Fibroblast of the aortic adventitia (primary cell): ENCODE measurements at regions not wholly inside any gene's neighbourhood (a gene's known extent, or its start where the extent isn't known, plus 50 kb on each side); places are given as distances from the start of the nearest gene placed in this dataset.

Experiments used
- DNase-seq: peaks from one replicate; pipeline ENCODE4 v3.0.0-alpha.2; 2010; ENCODE audit warnings: low read depth
- H3K4me3 ChIP-seq: 2 replicates; pipeline ENCODE4 v1.5.1; 2011; ENCODE audit warnings: low read depth, mild to moderate bottlenecking, control low read depth, low read length, moderate library complexity
- TF ChIP-seq, protein P1 (sequence below): IDR thresholded peaks from 2 replicates; pipeline ENCODE4 v1.5.1; 2011; ENCODE audit warnings: mild to moderate bottlenecking, low read length, control low read depth, inconsistent platforms; ENCODE audit not compliant: insufficient read depth

DNA sequence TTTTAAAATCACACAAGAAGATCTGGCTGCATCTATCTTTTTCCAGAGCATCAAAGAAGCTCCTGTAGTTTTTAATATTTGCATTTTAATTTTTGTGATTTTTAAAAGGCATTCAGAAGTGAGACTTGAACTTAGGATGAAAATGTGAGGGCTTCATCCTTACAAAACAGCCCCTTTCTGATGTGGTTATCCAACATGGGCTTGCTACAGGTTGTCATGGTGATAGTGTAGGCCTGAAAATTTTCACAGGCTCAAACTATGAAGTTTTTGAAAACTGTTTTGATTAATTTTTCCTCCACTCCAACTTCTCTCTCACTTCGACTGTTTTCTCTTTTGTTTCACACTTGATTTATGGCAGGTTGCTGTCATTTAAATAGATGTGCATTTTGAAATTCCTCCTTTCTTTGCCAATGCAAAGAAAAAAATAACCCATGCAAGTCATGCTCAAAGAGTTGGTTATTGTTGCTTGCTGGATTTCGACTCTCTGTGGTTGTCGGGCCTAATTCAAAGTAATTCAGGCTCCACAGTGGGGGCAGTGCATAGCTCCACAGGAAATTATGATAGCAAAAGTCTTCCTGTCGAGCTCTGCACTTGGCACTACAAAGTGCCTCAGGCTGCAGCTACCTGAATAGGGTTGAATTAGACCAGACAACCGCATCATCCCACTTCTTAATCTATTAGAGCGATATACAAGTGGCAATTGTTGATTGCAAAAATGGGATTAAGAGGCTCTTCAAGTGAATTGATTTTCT is 201.0 kb upstream of the GPR101 start:
- no peak overlapping the region for H3K4me3 ChIP-seq
- TF ChIP-seq, protein P1, sequence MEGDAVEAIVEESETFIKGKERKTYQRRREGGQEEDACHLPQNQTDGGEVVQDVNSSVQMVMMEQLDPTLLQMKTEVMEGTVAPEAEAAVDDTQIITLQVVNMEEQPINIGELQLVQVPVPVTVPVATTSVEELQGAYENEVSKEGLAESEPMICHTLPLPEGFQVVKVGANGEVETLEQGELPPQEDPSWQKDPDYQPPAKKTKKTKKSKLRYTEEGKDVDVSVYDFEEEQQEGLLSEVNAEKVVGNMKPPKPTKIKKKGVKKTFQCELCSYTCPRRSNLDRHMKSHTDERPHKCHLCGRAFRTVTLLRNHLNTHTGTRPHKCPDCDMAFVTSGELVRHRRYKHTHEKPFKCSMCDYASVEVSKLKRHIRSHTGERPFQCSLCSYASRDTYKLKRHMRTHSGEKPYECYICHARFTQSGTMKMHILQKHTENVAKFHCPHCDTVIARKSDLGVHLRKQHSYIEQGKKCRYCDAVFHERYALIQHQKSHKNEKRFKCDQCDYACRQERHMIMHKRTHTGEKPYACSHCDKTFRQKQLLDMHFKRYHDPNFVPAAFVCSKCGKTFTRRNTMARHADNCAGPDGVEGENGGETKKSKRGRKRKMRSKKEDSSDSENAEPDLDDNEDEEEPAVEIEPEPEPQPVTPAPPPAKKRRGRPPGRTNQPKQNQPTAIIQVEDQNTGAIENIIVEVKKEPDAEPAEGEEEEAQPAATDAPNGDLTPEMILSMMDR = no peak
- DNase-seq = no peak

DNA sequence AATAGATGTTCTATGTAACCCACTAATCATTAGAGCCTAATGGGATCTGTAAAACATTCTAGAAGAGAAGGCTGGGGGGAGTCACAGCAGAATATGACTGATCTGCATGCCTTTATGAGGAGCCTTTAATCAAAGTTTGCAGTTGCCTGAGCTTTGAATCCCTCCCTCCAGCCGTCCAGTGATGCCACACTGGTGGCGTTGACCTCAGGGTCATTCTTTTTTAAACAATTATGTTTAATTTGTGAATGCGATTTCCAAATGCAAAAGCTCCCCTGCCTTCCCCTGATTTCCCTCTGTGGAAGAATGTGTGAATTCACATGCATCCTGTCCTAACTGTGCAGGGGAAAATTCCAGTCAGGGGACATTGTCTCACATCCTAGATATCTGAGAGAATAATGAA is 199.7 kb upstream of the GPR101 start:
- no peak overlapping the region for H3K4me3 ChIP-seq
- DNase-seq = no peak
- TF ChIP-seq, protein P1 = no peak

GRCh38 chrX:137227151-137227550 is 193.4 kb upstream of the GPR101 start:
- DNase-seq = no peak
- TF ChIP-seq, protein P1 = no peak
- no peak overlapping the region for H3K4me3 ChIP-seq

DNA sequence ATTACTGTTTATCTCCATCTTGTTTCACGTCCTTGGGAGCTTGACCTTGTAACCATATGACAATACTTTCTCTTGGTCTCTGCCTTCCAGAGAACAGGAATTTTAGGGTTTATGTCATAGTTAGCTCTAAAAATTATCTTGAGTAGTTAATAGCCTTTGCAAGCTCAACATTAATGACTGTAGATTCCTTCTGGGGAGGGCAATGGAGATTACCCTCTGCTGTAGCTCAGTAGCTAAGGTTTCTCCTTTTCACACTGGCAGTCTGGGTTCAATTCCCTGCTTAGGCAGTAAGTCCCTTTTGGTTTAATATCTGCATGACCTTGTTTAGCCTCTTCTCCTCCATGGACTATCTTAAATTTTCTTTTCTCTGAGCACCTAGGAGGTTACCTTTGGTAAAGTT is 181.7 kb upstream of the GPR101 start:
- no peak for DNase-seq
- TF ChIP-seq, protein P1 = no peak
- no peak overlapping the region for H3K4me3 ChIP-seq

- DNase-seq = no peak
- H3K4me3 ChIP-seq = no peak overlapping the region
- TF ChIP-seq, protein P1 = no peak
Measured at GRCh38 chrX:137212078-137212632, 178.4 kb upstream of the GPR101 start.

- TF ChIP-seq, protein P1 = no peak
- H3K4me3 ChIP-seq = no peak overlapping the region
- no peak for DNase-seq
Measured at GRCh38 chrX:137198040-137198439, 164.2 kb upstream of the GPR101 start.
